ENCODE measurements at regions not wholly inside any gene's neighbourhood (a gene's known extent, or its start where the extent isn't known, plus 50 kb on each side); places are given as distances from the start of the nearest gene placed in this dataset.

GRCh38 chr3:59631482-59631881 is 581.7 kb upstream of the CFAP20DC start:
- Histone ChIP-seq H3K36me3 (ENCODE audit: insufficient read depth, low read length) (no peaks in the 10 kb centered on the region), H4K20me1 (ENCODE audit: insufficient read depth, low read length) (no peaks in the 10 kb centered on the region), H3K27ac (ENCODE audit: low read depth, low read length) (no peak overlapping the region), H3K79me2 (ENCODE audit: insufficient read depth, low read length) (no peaks in the 10 kb centered on the region), H3K27me3 (ENCODE audit: insufficient read depth, low read length) (no peaks in the 10 kb centered on the region), H3K4me3 (ENCODE audit: insufficient read depth, low read depth, low read length) (no peak overlapping the region), H3K4me1 (ENCODE audit: insufficient read depth, low read length) (no peaks in the 10 kb centered on the region), H3K9me3 (ENCODE audit: insufficient read depth, low read depth, low read length) (no peaks in the 10 kb centered on the region), H2AFZ (ENCODE audit: low read depth, low read length) (no peak overlapping the region), H3K9ac (ENCODE audit: low read length) (no peak overlapping the region), H3K4me2 (ENCODE audit: low read length) (no peak overlapping the region)
- Mint-ChIP-seq H3K9me3 (ENCODE audit: unreplicated experiment) (peaks cover 3% of the 10 kb centered on the region), H3K36me3 (ENCODE audit: low read depth, unreplicated experiment) (no peaks in the 10 kb centered on the region), H3K4me3 (ENCODE audit: unreplicated experiment) (no peak overlapping the region), H3K4me1 (ENCODE audit: low read depth, unreplicated experiment) (peaks cover 19% of the 10 kb centered on the region), H3K27me3 (ENCODE audit: low read depth, unreplicated experiment) (no peaks in the 10 kb centered on the region), H3K27ac (ENCODE audit: unreplicated experiment) (no peak overlapping the region)
- DNase-seq (ENCODE audit: low read depth) (no peak), FAIRE-seq (no peak)
- TF ChIP-seq EZH2 (IDR thresholded peaks at IDR 0.05; ENCODE audit: insufficient read depth, low read length) (no peak), CTCF (IDR thresholded peaks at IDR 0.05; ENCODE audit: insufficient read depth, low read depth, low read length) (no peak)

GRCh38 chr3:59621037-59621436 is 571.2 kb upstream of the CFAP20DC start:
- H3K27ac ChIP-seq (ENCODE audit: low read depth, low read length) = no peak overlapping the region
- Mint-ChIP-seq H3K4me3 (ENCODE audit: unreplicated experiment) (no peak overlapping the region), H3K9me3 (ENCODE audit: unreplicated experiment) (no peaks in the 10 kb centered on the region), H3K27ac (ENCODE audit: unreplicated experiment) (no peak overlapping the region), H3K4me1 (ENCODE audit: low read depth, unreplicated experiment) (no peaks in the 10 kb centered on the region), H3K36me3 (ENCODE audit: low read depth, unreplicated experiment) (no peaks in the 10 kb centered on the region), H3K27me3 (ENCODE audit: low read depth, unreplicated experiment) (peaks cover 4% of the 10 kb centered on the region)
- H3K4me3 ChIP-seq (ENCODE audit: insufficient read depth, low read depth, low read length) = no peak overlapping the region
- no peaks in the 10 kb centered on the region for H3K79me2 ChIP-seq (ENCODE audit: insufficient read depth, low read length)
- H3K4me1 ChIP-seq (ENCODE audit: insufficient read depth, low read length) = no peaks in the 10 kb centered on the region
- H2AFZ ChIP-seq (ENCODE audit: low read depth, low read length) = no peak overlapping the region
- H3K27me3 ChIP-seq (ENCODE audit: insufficient read depth, low read length) = no peaks in the 10 kb centered on the region
- TF ChIP-seq CTCF (IDR thresholded peaks at IDR 0.05; ENCODE audit: insufficient read depth, low read depth, low read length) (no peak), EZH2 (IDR thresholded peaks at IDR 0.05; ENCODE audit: insufficient read depth, low read length) (no peak)
- H3K9ac ChIP-seq (ENCODE audit: low read length) = no peak overlapping the region
- no peak for FAIRE-seq
- no peaks in the 10 kb centered on the region for H4K20me1 ChIP-seq (ENCODE audit: insufficient read depth, low read length)
- H3K4me2 ChIP-seq (ENCODE audit: low read length) = no peak overlapping the region
- no peak for DNase-seq (ENCODE audit: low read depth)
- H3K36me3 ChIP-seq (ENCODE audit: insufficient read depth, low read length) = no peaks in the 10 kb centered on the region
- H3K9me3 ChIP-seq (ENCODE audit: insufficient read depth, low read depth, low read length) = no peaks in the 10 kb centered on the region

- Histone ChIP-seq H2AFZ (ENCODE audit: low read depth, low read length) (no peak overlapping the region), H3K4me3 (ENCODE audit: insufficient read depth, low read depth, low read length) (no peak overlapping the region), H3K27ac (ENCODE audit: low read depth, low read length) (no peak overlapping the region), H3K9ac (ENCODE audit: low read length) (no peak overlapping the region), H3K36me3 (ENCODE audit: insufficient read depth, low read length) (no peaks in the 10 kb centered on the region), H3K79me2 (ENCODE audit: insufficient read depth, low read length) (no peaks in the 10 kb centered on the region), H3K9me3 (ENCODE audit: insufficient read depth, low read depth, low read length) (no peaks in the 10 kb centered on the region), H4K20me1 (ENCODE audit: insufficient read depth, low read length) (no peaks in the 10 kb centered on the region), H3K27me3 (ENCODE audit: insufficient read depth, low read length) (no peaks in the 10 kb centered on the region), H3K4me2 (ENCODE audit: low read length) (no peak overlapping the region), H3K4me1 (ENCODE audit: insufficient read depth, low read length) (no peaks in the 10 kb centered on the region)
- H3K4me1 Mint-ChIP-seq (ENCODE audit: low read depth, unreplicated experiment) = no peaks in the 10 kb centered on the region
- no peak for TF ChIP-seq CTCF (IDR thresholded peaks at IDR 0.05; ENCODE audit: insufficient read depth, low read depth, low read length)
- no peak for TF ChIP-seq EZH2 (IDR thresholded peaks at IDR 0.05; ENCODE audit: insufficient read depth, low read length)
- no peak for FAIRE-seq
- DNase-seq (ENCODE audit: low read depth) = no peak
- no peaks in the 10 kb centered on the region for H3K9me3 Mint-ChIP-seq (ENCODE audit: unreplicated experiment)
- no peak overlapping the region for H3K27ac Mint-ChIP-seq (ENCODE audit: unreplicated experiment)
- peaks cover 4% of the 10 kb centered on the region for H3K27me3 Mint-ChIP-seq (ENCODE audit: low read depth, unreplicated experiment)
- H3K36me3 Mint-ChIP-seq (ENCODE audit: low read depth, unreplicated experiment) = no peaks in the 10 kb centered on the region
- no peak overlapping the region for H3K4me3 Mint-ChIP-seq (ENCODE audit: unreplicated experiment)
These were observed 570.5 kb upstream of the CFAP20DC start for GRCh38 chr3:59620325-59620724.
